Esophagus squamous epithelium (tissue), 5 donors: ENCODE measurements at regions not wholly inside any gene's neighbourhood (a gene's known extent, or its start where the extent isn't known, plus 50 kb on each side); places are given as distances from the start of the nearest gene placed in this dataset.

ENCODE experiments used
- DNase-seq: peaks from one replicate; lab custom pipeline; 2025; lab: John Stamatoyannopoulos, UW
- H3K27ac ChIP-seq, 4 donors: fragments of 200-600 bp; sonication (generic); one replicate each; pipeline ENCODE4 v1.5.1; 2016 to 2019; ENCODE audit warnings: mild to moderate bottlenecking in 1 of 4
- H3K27me3 ChIP-seq, 4 donors: fragments of 200-600 bp; sonication (generic); 1 replicate in 3 of 4; 2 replicates in 1 of 4; pipeline versions ENCODE4 v1.5.1 to v1.6.0; 2017 to 2021; ENCODE audit warnings: antibody characterized with exemption in 1 of 4
- H3K36me3 ChIP-seq, 3 donors: fragments of 200-600 bp; sonication (generic); one replicate each; pipeline ENCODE4 v1.5.1; 2016 to 2019
- H3K4me1 ChIP-seq, 3 donors: fragments of 200-600 bp; sonication (generic); one replicate each; pipeline ENCODE4 v1.5.1; 2017 to 2019
- H3K4me3 ChIP-seq, 4 donors: fragments of 200-600 bp; sonication (generic); 1 replicate in 3 of 4; 2 replicates in 1 of 4; pipeline ENCODE4 v1.5.1; 2016 to 2019; ENCODE audit warnings: mild to moderate bottlenecking in 2 of 4, moderate library complexity in 1 of 4
- H3K9me3 ChIP-seq, 3 donors: fragments of 200-600 bp; sonication (generic); one replicate each; pipeline ENCODE4 v1.5.1; 2016 to 2019
- POLR2A ChIP-seq, 4 donors: fragments of 450-650 bp; IDR thresholded peaks; one replicate each; pipeline ENCODE4 v1.6.1; 2017; ENCODE audit warnings: antibody characterized with exemption in 4 of 4, mild to moderate bottlenecking in 4 of 4, moderate library complexity in 3 of 4
- WGBS, 2 donors: methylation state at CpG; one replicate each; pipeline ENCODE4 v1.1.5; 2018; 5-methylcytosine and 5-hydroxymethylcytosine counted together
- intact Hi-C: fragments of 100-400 bp; cut with DNase I; formaldehyde crosslinking; loops from one replicate; pipeline ENCODE4 v1.15.0; 2022
- TF ChIP-seq, protein P1 (sequence below), 6 experiments: fragments of 450-650 bp in 4 of 6; fragments of 200-600 bp in 2 of 6; sonication (generic) in 2 of 6; IDR thresholded peaks; one replicate each; pipeline ENCODE4 v1.5.1; 2016 to 2019; ENCODE audit warnings: antibody characterized with exemption in 6 of 6, mild to moderate bottlenecking in 4 of 6, moderate library complexity in 4 of 6
- donor health status: DM: yes; HTN: yes; CAD: no.

DNA sequence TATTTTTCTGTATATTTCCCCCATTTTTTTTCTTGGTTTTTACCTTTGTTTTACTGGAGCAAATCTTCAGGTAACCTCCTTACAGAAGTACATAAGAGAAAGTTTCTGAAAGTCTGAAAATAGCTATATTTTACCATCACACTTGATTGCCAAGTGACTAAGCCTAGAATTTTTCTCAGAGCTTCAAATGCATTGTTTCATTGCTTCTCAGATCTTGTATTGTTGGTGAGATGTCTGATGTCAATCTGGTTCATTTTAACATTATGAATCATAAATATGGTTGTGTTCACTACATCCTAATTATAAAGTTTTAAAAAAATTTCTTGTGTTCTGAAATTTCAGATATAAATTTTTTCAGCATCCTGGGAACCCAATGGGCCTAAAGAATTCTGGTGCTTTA lies 228.2 kb downstream of the AHR start:
- Histone ChIP-seq H3K9me3 (no peaks in the 10 kb centered on the region), H3K4me1 (peaks cover 0 to 27% (median 10%) of the 10 kb centered on the region in 3 donors), H3K36me3 (no peaks in the 10 kb centered on the region), H3K27me3 (no peaks in the 10 kb centered on the region), H3K4me3 (no peak overlapping the region), H3K27ac (no peak overlapping the region)
- intact Hi-C loops: no loop called here
- no peak for DNase-seq
- TF ChIP-seq POLR2A (IDR thresholded peaks at IDR 0.05): no peak
- TF ChIP-seq, protein P1, sequence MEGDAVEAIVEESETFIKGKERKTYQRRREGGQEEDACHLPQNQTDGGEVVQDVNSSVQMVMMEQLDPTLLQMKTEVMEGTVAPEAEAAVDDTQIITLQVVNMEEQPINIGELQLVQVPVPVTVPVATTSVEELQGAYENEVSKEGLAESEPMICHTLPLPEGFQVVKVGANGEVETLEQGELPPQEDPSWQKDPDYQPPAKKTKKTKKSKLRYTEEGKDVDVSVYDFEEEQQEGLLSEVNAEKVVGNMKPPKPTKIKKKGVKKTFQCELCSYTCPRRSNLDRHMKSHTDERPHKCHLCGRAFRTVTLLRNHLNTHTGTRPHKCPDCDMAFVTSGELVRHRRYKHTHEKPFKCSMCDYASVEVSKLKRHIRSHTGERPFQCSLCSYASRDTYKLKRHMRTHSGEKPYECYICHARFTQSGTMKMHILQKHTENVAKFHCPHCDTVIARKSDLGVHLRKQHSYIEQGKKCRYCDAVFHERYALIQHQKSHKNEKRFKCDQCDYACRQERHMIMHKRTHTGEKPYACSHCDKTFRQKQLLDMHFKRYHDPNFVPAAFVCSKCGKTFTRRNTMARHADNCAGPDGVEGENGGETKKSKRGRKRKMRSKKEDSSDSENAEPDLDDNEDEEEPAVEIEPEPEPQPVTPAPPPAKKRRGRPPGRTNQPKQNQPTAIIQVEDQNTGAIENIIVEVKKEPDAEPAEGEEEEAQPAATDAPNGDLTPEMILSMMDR (IDR thresholded peaks at IDR 0.05): no peak

DNA sequence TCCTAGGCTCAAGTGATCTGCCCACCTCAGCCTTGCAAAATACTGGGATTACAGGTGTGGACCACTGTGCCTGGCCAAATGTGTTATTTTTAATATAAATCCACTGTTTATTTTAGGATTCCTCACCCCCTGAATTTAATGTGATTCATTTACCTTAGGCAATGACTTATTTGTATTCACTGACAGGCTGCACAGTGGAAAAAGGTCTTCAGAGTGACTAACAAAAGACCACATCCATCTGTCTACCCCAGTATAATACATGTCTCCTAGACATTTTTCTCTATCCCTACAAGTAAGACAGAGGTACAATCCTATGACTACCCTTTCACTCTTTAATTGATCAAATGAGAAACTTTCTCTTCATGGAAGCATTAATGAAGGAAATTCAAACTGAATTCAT lies 230.2 kb downstream of the AHR start:
- H3K9me3 ChIP-seq: no peaks in the 10 kb centered on the region
- H3K27me3 ChIP-seq: no peaks in the 10 kb centered on the region
- peaks cover 0 to 13% (median 10%) of the 10 kb centered on the region in 3 donors for H3K4me1 ChIP-seq
- H3K36me3 ChIP-seq: no peaks in the 10 kb centered on the region
- no peak overlapping the region for H3K27ac ChIP-seq
- DNase-seq: no peak
- no peak for TF ChIP-seq POLR2A (IDR thresholded peaks at IDR 0.05)
- TF ChIP-seq, protein P1 (IDR thresholded peaks at IDR 0.05): no peak
- no peak overlapping the region for H3K4me3 ChIP-seq
- intact Hi-C loops: no loop called here

GRCh38 chr7:17530244-17530643 lies 231.8 kb downstream of the AHR start:
- Histone ChIP-seq H3K9me3 (no peaks in the 10 kb centered on the region), H3K27ac (no peak overlapping the region), H3K4me1 (peaks cover 0 to 4% (median 0%) of the 10 kb centered on the region in 3 donors), H3K4me3 (no peak overlapping the region), H3K27me3 (no peaks in the 10 kb centered on the region), H3K36me3 (no peaks in the 10 kb centered on the region)
- no peak for DNase-seq
- 85 to 93% methylated on average over 2 of the region's 2 CpGs for WGBS, 2 donors
- intact Hi-C loops: no loop called here
- TF ChIP-seq, protein P1 (IDR thresholded peaks at IDR 0.05): no peak

DNA sequence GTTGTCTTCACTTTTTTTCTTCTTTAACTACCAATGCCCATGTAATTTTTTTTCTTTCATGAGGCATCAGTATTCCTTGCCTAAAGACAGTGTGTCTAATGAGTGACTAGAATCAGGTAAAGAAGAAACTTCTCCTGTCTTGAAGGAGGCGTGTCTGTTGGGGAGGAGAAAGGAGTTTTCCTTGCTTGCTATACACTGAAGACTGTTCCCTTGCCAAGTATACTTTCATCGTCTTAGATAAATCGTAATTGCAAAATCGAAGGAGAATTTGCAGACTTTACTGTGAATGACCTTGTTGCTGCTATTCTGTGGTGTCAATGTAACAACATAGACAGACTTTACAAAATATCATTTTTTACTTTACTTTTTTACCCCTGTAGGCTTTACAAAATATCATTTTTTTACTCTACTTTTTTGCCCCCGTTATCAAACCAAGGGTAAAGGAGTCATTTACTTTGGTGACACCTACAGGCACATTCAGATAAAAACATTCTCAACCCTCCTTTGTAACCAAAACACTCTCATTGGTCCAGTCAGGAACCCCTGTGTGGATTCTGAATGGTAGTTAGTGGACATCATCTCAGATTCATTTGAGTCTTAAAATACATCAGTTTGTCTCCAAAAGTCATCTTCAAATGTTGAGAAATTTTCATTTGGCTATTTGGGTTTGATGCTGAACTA lies 232.4 kb downstream of the AHR start:
- TF ChIP-seq POLR2A (IDR thresholded peaks at IDR 0.05): no peak
- TF ChIP-seq, protein P1 (IDR thresholded peaks at IDR 0.05): peak in 4 of 6 experiments; percentile 15 to 49 (median 24)
- no peak for DNase-seq
- Histone ChIP-seq H3K9me3 (no peaks in the 10 kb centered on the region), H3K36me3 (no peaks in the 10 kb centered on the region), H3K4me3 (peak overlapping the region in 1 of 4 donors; percentile 19), H3K27ac (no peak overlapping the region), H3K4me1 (peaks cover 0 to 4% (median 0%) of the 10 kb centered on the region in 3 donors), H3K27me3 (no peaks in the 10 kb centered on the region)
- WGBS, 2 donors: 68 to 74% methylated on average over 5 of the region's 5 CpGs
- intact Hi-C loops: no loop called here

- intact Hi-C loops: no loop called here
- peak overlapping the region in 2 of 4 donors; percentile 43 to 66 for H3K27ac ChIP-seq
- H3K9me3 ChIP-seq: no peaks in the 10 kb centered on the region
- no peak overlapping the region for H3K4me3 ChIP-seq
- no peaks in the 10 kb centered on the region for H3K27me3 ChIP-seq
- DNase-seq: no peak
- 54 to 58% methylated on average over 2 of the region's 2 CpGs for WGBS, 2 donors
- H3K36me3 ChIP-seq: no peaks in the 10 kb centered on the region
- peaks cover 0 to 4% (median 0%) of the 10 kb centered on the region in 3 donors for H3K4me1 ChIP-seq
- TF ChIP-seq POLR2A (IDR thresholded peaks at IDR 0.05): no peak
Observed at GRCh38 chr7:17532861-17533404, 234.5 kb downstream of the AHR start.
